Keratinocyte (primary cell): ENCODE measurements at regions not wholly inside any gene's neighbourhood (a gene's known extent, or its start where the extent isn't known, plus 50 kb on each side); places are given as distances from the start of the nearest gene placed in this dataset.

Experiments
- DNase-seq: peaks from one replicate; pipeline ENCODE4 v3.0.0-alpha.2; 2011; ENCODE audit warnings: low read depth, missing footprints, low spot score
- FAIRE-seq: peaks from 2 replicates; lab custom pipeline; 2011; peaks lifted over from hg19 to GRCh38; lab: Jason Lieb, UNC
- H2AFZ ChIP-seq: 2 replicates; pipeline ENCODE4 v1.6.0; 2012; ENCODE audit warnings: low read length, control low read depth, inconsistent platforms; ENCODE audit not compliant: control insufficient read depth
- H3K27ac ChIP-seq: 2 replicates; pipeline ENCODE4 v1.5.1; 2011; ENCODE audit warnings: low read length; ENCODE audit not compliant: control insufficient read depth, insufficient read depth
- H3K27me3 ChIP-seq: 3 replicates; pipeline ENCODE4 v1.6.0; 2011; ENCODE audit warnings: low read length; ENCODE audit not compliant: control insufficient read depth, insufficient read depth; ENCODE audit errors: extremely low read depth
- H3K36me3 ChIP-seq, 2 experiments: 2 replicates in 1 of 2; 3 replicates in 1 of 2; pipeline ENCODE4 v1.5.1; 2011; ENCODE audit warnings: low read length in 2 of 2, mild to moderate bottlenecking in 1 of 2; ENCODE audit not compliant: control insufficient read depth in 2 of 2, insufficient read depth in 2 of 2; ENCODE audit errors: extremely low read depth in 1 of 2
- H3K4me1 ChIP-seq: 3 replicates; pipeline ENCODE4 v1.5.1; 2011; ENCODE audit warnings: low read length; ENCODE audit not compliant: control insufficient read depth, insufficient read depth; ENCODE audit errors: extremely low read depth
- H3K4me2 ChIP-seq: 3 replicates; pipeline ENCODE4 v1.6.0; 2011; ENCODE audit warnings: low read depth, low read length; ENCODE audit not compliant: control insufficient read depth, insufficient read depth; ENCODE audit errors: extremely low read depth
- H3K4me3 ChIP-seq, 3 experiments: fragments of 200-600 bp in 1 of 3; sonication (generic) in 1 of 3; 2 replicates in 2 of 3; 3 replicates in 1 of 3; pipeline ENCODE4 v1.5.1; 2011 to 2016; ENCODE audit warnings: low read length in 3 of 3, mild to moderate bottlenecking in 3 of 3, control low read depth in 2 of 3, inconsistent platforms in 1 of 3, low read depth in 1 of 3, mixed read lengths in 1 of 3, mixed run types in 1 of 3, moderate library complexity in 1 of 3; ENCODE audit not compliant: control insufficient read depth in 2 of 3, insufficient read depth in 2 of 3; ENCODE audit errors: extremely low read depth in 1 of 3
- H3K79me2 ChIP-seq: 2 replicates; pipeline ENCODE4 v1.6.0; 2012; ENCODE audit warnings: low read length; ENCODE audit not compliant: control insufficient read depth, insufficient read depth
- H3K9ac ChIP-seq: 3 replicates; pipeline ENCODE4 v1.6.0; 2011; ENCODE audit warnings: low read length; ENCODE audit not compliant: control insufficient read depth, insufficient read depth; ENCODE audit errors: extremely low read depth
- H3K9me1 ChIP-seq: 3 replicates; pipeline ENCODE4 v1.6.0; 2011; ENCODE audit warnings: low read length; ENCODE audit not compliant: control insufficient read depth, insufficient read depth; ENCODE audit errors: extremely low read depth
- H3K9me3 ChIP-seq: 2 replicates; pipeline ENCODE4 v1.5.1; 2012; ENCODE audit warnings: low read depth, low read length; ENCODE audit not compliant: control insufficient read depth
- H4K20me1 ChIP-seq: 3 replicates; pipeline ENCODE4 v1.6.0; 2011; ENCODE audit warnings: low read length; ENCODE audit not compliant: control insufficient read depth, insufficient read depth; ENCODE audit errors: extremely low read depth
- CTCF ChIP-seq, 3 experiments: IDR thresholded peaks in 1 of 3; conservative IDR thresholded peaks in 1 of 3; optimal IDR thresholded peaks in 1 of 3; 2 replicates in 2 of 3; 3 replicates in 1 of 3; pipeline versions ENCODE3 to v1.5.1; 2011; ENCODE audit warnings: low read length in 3 of 3, mild to moderate bottlenecking in 3 of 3, moderate library complexity in 2 of 3, control low read depth in 1 of 3, inconsistent platforms in 1 of 3; ENCODE audit not compliant: insufficient read depth in 2 of 3; ENCODE audit errors: extremely low read depth in 1 of 3
- EZH2 ChIP-seq: IDR thresholded peaks from one replicate; pipeline ENCODE4 v1.6.1; 2012; ENCODE audit warnings: inconsistent platforms, mild to moderate bottlenecking, low read length, moderate library complexity
- dilution Hi-C: fragments of 300-500 bp; cut with MboI; formaldehyde crosslinking; loops from one replicate; pipeline ENCODE4 v1.7.0; 2020; ENCODE audit warnings: low sequenced_read_pairs; ENCODE audit not compliant: extremely low pct_ligation_motif_present

DNA sequence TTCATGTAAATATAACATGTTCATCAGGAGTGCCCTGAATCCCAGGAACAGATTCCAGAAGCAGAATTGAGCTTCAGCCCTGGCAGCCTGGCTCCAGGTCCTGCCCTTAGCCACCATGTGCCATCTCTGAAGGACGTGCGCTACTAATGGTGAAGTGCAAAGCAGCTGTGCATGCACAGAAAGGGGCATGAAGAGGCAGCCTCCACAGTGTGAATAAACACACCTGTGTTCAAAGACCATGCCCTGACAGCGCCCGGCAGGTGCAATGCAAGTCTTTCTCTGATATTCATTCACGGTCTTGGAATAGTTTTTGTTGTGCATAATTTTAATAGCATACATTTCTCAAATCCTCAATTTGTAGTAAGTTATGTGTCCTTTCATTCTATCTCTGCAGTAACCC lies 250.4 kb upstream of the TCERG1L start:
- no peaks in the 10 kb centered on the region for H3K4me1 ChIP-seq
- DNase-seq (no peak), FAIRE-seq (no peak)
- no peaks in the 10 kb centered on the region for H3K36me3 ChIP-seq
- H3K79me2 ChIP-seq, result no peaks in the 10 kb centered on the region
- H3K9me3 ChIP-seq, result peaks cover 2% of the 10 kb centered on the region
- H3K4me2 ChIP-seq, result no peak overlapping the region
- no peaks in the 10 kb centered on the region for H3K9me1 ChIP-seq
- H3K27me3 ChIP-seq, result no peaks in the 10 kb centered on the region
- no peak overlapping the region for H3K9ac ChIP-seq
- H4K20me1 ChIP-seq, result no peaks in the 10 kb centered on the region
- no peak overlapping the region for H3K4me3 ChIP-seq
- no peak overlapping the region for H3K27ac ChIP-seq
- no peak overlapping the region for H2AFZ ChIP-seq
- dilution Hi-C loops, result no loop called here
- no peak for TF ChIP-seq CTCF (optimal IDR thresholded peaks at IDR 0.05 in 1 of 3, IDR thresholded peaks at IDR 0.05 in 1 of 3, conservative IDR thresholded peaks at IDR 0.05 in 1 of 3; ENCODE audit: extremely low read depth in 1 of 3, insufficient read depth in 2 of 3, low read length in 3 of 3)
- no peak for TF ChIP-seq EZH2

GRCh38 chr10:131563411-131563810 lies 251.9 kb upstream of the TCERG1L start:
- Histone ChIP-seq H3K27ac (no peak overlapping the region), H3K9me3 (peaks cover 2% of the 10 kb centered on the region), H3K4me2 (no peak overlapping the region), H3K27me3 (no peaks in the 10 kb centered on the region), H4K20me1 (no peaks in the 10 kb centered on the region), H3K9me1 (no peaks in the 10 kb centered on the region), H3K36me3 (no peaks in the 10 kb centered on the region), H2AFZ (no peak overlapping the region), H3K9ac (no peak overlapping the region), H3K79me2 (no peaks in the 10 kb centered on the region), H3K4me3 (no peak overlapping the region), H3K4me1 (no peaks in the 10 kb centered on the region)
- FAIRE-seq, result no peak
- TF ChIP-seq CTCF (optimal IDR thresholded peaks at IDR 0.05 in 1 of 3, IDR thresholded peaks at IDR 0.05 in 1 of 3, conservative IDR thresholded peaks at IDR 0.05 in 1 of 3; ENCODE audit: extremely low read depth in 1 of 3, insufficient read depth in 2 of 3, low read length in 3 of 3) (no peak), EZH2 (no peak)
- dilution Hi-C loops, result no loop called here
- DNase-seq, result no peak
